NCI-H1436 (cell line): ENCODE measurements at regions not wholly inside any gene's neighbourhood (a gene's known extent, or its start where the extent isn't known, plus 50 kb on each side); places are given as distances from the start of the nearest gene placed in this dataset.

Experiments
- DNase-seq: peaks from one replicate; lab custom pipeline; 2025; lab: John Stamatoyannopoulos, UW

DNA sequence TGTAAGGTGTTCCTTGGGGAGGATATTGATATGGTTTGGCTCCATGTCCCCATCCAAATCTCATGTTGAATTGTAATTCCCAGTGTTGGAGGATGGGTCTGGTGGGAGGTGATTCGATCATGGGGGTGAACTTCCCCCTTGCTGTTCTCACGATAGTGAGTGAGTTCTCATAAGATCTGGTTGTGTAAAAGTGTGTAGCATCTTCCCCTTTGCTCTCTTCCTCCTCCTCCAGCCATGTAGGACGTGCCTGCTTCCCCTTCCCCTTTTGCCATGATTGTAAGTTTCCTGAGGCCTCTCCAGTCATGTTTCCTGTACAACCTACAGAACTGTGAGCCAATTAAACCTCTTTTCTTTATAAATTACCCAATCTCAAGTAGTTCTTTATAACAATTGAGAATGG, 458.7 kb downstream of the LPIN1 start:
- no peak for DNase-seq

DNA sequence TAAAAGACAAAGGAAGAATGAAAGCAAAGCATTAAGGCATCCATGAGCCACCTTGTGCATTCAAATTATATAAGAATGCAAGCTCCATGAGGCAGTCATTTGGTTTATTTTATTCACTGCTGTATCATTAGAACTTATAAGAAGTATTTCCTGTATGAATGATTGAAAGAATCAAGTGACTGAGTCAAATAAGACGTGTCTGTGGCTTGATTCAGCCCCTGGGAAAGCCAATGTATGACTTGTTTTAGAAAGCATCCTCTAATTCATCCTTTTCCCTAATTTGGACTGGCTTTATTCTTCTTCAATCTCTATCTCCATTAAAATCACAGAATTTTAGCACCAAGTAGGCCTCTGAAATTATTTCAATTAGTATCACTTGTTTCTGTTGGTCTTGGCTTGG, 461.1 kb downstream of the LPIN1 start:
- no peak for DNase-seq

DNA sequence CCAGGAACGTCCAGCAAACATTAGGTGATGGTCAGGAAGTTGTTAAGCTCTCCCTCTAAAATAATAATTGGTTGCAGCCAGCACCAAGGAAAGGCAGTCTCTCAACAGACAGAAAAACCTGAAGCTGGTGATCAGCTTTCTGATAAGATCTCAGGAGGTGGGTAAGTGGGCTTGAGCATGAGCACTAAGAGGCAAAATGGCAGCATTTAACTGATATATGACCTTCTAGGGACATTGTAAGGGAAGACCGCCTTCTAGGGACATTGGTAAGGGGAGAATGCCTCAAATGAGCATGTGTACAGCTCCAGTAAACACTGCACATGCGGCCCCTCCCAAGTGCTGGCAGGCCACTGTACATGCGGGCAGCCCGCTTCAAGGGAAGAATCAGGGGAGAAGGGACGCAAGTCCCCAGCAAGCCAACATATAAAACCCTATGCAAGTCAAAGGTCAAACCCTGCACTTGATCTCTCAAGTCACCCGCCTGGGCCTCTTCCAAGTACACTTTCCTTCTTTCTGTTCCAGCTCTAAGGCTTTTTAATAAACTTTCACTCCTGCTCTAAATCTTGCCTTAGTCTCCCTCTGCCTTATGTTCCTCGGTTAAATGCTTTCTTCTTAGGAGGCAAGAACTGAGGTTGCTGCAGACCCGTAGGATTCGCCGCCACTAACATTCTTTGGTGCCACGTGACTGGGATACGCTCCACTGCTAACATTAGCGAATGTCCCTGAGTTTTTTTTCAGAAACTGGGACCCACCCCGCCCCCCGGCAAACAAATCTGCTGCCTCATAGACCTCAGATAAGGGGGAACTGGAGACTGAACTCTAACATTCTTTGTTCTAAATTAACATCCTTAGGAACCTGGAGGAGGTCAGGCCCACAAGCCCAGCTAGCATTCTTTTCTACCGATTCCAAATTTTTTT, 463.8 kb downstream of the LPIN1 start:
- DNase-seq = no peak

DNA sequence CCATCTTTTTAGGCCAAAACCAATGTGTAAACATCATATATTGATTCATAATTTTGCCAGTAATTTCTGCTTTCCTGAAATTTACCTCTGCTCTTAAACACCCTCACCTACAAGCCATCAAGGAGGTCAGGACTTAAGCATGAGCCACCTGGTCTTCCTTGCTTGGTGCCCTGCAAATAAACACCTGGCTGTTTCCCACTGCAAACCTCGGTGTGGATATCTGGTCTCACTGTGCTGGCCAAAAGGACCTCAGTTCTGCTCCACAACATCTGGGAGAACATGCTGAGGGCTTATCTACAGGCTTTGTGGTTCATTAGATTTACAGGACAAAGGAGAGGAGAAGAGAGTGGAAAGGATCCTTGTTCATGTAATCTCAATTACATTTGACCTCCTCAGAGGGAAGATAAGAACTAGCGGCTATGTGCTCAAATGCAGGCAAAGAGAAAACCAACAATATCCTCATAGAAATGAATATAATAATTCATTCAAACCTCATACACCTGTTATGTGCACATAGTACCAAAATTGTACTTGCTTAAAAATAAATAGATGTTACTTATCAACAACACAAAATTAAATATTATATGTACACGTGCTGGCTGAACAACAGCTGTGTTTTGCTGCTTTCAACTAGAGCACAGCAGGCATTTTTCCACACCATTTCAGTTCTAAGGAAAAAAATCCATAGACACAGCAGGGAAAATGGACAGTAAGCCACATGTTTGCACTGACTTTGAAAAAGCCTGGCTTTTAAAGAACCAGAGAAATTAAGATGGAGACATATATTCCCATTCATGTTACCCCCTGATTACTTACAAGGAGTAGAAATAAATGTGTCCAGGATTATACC, 465.1 kb downstream of the LPIN1 start:
- DNase-seq = no peak

DNA sequence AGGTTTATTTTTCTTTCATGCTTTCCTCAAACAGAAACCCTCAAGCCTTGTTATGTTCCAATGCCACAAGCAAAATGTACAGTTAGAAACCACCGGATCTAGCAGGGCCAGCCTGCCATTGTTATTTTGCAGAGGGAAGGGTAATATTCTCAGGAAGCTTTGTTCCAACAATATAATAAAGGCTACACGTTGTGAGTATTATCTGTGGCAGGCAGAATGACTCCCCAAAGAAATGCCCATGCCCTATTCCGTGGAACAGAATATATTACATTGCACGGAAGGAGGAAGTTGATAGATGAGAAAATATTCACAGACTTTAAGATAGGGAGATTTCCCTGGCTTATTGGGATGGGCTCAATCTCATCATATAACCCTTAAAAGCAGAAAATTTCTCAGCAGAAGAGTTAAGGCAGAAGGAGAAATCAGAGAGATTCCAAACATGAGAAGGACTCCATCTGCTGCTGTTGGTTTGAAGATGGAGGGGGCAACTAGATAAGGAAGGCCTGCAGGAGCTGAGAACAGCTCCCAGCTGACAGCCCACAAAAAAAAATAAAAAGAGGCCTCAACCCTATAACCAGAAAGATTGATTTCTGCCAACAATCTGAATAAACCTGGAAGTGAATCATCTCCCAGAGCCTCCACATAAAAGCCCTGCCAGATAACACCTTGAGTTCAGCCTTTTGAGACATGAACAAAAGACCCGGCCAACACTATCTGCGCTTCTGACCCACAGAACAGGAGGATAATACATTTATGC, 466.6 kb downstream of the LPIN1 start:
- no peak for DNase-seq

DNA sequence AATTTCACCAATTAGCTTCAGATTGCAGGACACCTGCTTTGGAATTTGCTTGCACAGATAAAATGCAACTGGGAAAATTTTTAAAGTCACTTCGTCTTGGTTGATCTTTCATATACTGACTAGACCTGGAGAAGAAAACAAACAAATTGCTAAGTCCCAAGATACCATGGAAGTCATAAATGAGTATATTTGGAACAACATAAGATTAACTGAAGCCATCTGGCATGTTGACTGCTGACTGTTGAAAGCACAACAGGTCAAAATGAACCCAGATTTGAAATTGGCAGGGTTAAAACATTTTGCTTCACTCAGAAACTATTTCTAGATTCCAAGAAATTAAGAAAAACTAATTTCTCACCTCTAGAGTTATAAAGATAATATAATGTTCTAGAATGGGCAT, 470.7 kb downstream of the LPIN1 start:
- DNase-seq = no peak

DNA sequence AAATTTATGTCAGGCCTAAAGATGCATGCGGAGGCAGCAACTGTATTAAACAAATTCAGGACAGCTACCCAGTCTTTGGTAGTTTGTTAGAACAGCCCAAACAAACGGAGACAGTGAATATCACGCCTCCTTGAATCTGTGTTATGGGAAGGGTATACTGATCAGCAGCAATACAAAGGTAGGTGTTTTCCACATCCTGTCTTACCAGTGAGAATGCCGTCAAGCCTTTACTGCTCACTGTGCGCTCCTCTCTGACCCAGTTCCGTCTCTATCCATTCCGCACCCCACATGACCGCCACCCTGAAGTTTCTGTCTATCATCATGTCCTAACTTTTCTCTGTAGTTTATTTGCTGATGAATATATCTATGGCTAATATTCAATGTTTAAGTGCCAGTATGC, 473.3 kb downstream of the LPIN1 start:
- DNase-seq = no peak

DNA sequence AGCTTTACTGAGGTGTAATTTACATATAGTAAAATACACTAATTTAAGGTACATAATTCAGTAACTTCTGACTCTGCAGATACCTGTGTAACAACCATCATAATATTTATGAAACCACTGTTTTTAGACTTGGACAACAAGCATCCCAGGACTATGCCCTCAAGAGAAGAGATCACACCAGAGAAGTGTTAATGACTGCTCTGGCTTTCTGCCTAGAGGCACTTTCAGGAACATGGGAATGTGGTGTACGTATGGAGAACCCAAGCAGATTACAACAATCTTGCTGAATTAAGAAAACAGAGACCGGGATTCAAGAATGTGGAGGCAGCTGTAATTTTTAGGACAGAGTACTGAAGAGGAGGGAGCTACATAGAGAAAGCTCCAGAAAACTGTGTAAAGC, 475.2 kb downstream of the LPIN1 start:
- DNase-seq = no peak

DNA sequence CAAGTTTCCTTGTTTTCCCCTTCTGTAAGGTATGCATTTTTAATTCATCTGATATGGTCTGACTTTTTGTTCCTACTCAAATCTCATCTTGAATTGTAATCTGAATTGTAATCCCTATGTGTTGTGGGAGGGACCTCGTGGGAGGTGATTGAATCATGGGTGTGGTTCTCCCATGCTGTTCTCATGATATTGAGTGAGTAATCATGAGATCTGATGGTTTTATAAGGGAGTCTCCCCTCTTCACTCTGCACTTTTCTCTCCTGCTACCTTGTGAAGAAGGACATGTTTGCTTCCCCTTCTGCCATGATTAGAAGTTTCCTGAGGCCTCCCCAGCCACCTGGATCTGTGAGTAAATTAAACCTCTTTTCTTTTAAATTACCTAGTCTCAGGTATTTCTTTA, 476.1 kb downstream of the LPIN1 start:
- no peak for DNase-seq

DNA sequence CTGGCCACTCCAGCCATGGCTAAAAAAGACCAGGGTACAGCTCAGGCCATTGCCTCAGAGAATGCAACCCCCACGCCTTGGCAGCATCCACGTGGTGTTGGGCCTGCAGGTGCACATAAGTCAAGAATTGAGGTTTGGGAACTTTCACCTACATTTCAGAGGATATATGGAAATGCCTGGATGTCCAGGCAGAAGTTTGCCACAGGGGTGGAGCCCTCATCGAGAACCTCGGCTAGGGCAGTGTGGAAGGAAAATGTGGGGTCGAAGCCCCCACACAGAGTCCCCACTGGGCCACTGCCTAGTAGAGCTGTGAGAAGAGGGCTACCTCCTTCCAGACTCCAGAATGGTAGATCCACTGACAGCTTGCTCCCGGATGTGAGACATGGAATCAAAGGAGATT, 477.3 kb downstream of the LPIN1 start:
- no peak for DNase-seq

DNA sequence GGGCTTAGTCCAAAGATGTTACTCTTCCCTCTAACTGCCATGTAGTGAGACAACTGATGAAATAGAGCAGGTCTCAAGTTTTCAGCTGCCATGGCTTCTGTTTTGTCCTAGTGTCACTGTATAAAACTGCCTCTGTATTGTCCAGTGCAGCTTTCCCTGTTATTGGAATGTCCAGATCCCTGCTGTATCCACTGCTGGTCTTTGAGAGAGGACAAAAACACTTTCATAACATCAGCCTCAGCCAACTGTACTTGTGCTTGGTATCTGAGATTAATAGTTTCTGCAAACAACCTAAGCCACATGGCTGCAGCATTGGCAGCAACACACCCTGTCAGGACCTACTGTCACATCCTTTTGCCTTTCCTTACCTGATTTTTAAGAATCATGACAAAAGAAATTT, 480.2 kb downstream of the LPIN1 start:
- no peak for DNase-seq

DNA sequence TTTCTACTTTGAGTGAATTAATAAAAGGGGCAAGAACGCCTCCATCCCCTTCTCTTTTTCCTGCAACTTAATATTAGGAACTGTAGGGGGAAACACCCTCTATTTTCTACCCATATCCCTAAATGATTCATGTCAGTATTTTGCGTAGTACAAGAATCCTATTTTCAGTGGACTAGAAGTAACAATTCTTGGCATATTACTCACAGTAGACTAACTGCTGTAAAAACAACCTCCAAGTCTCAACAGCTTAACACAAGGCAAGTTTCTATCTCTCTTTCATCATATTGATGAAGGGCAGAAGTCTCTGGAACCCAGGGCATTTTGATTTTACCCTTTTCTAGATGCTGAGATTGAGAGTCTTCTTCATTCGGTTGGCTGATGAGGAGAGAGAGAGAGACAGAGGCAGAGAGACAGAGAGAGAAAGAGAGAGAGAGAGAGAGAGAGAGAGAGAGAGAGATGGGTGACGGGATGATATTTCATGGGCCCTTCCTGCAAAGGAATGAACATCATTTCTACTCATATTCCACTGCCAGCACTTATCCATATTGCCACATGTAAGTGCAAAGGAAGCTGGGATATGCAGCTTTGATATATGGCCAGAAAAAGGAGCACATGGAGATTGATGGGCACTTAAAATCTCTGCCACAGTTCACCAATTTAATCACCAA, 481.6 kb downstream of the LPIN1 start:
- no peak for DNase-seq

DNA sequence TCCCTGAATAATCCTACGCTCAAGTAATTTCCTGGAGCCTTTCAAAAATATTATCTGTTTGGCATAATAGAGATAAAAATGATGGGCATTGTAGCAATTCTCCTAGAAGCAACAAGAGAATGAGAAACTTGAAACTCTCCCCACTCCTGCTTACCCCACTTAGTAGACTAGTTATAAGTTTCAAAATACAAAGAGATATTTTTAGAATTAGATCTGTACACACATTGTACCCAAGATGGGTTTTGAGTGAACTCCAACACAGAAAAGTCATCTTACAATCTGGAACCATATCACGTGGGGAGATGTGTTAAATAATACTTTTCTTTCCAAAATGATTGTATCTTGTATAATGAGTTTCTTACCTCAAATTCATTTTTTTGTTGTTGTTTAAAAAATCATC, 484.9 kb downstream of the LPIN1 start:
- no peak for DNase-seq

DNA sequence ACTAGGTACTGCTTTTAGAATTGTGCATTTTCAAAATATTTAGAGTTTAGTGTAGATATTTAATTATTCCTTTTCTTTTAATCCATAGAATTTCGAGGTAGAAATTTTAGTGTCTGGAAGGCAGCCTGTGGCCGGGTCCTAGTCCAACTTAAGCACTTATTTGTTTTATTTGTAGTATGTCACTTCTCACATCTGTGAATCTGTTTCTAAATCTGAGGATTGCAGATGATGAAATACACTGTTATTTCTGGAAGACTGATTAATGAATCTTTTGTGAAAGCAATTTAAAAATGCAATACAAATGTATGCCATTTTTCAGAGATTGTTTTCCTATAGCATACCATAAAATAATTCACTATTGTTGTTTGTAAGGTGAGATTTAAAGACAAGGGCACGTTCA, 483.9 kb upstream of the TRIB2 start:
- DNase-seq = no peak

DNA sequence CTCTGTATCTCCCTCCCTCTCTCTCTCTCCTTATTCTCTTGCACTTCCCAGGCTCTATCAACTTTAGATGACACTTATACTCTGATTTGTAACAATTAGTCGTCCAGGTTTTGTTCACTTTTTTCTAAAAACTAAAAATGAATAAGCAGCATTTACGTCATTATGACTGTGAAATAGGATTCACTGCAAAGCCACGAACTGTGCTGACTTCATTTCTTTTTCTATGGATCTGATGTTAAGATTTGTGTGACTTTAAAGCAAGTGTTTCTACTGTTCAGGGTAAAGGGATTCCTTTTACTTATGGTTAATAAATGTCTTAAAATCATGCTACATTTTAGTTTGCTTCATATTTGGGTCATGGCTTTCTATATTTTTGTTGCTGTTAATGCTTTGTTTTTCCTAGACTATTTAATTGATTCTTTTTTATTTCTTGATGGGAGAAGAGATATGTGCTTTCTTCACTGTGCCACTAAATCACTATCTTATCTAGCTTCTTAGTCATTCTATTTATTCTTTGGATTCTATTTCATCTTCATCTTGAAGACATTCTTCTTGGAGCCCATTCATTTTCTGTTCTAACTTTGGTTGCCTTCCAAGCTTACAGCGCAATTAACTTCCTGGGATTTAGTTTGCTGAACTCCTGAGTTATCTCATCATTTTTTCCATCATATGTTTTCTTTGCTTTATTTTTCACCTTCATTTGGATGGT, 480.4 kb upstream of the TRIB2 start:
- DNase-seq = no peak

DNA sequence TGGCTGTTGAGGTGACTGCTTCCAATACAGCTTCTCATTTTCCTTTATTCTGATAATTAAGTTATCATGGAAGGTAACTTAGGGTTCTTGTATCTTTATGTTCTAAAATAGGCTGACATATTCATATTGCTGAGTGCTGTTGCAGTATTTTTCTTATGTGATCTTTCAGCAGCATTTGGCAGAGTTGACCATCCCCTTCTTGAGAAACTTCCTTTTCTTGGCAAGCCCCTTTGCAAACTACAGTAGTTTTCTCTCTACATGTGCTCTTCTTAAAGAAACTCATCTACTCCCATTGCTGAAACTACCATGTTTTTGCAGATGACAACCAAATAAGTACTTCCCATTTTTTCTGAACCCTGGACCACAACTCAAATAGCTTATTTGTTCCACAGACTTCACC, 476.5 kb upstream of the TRIB2 start:
- DNase-seq = no peak

DNA sequence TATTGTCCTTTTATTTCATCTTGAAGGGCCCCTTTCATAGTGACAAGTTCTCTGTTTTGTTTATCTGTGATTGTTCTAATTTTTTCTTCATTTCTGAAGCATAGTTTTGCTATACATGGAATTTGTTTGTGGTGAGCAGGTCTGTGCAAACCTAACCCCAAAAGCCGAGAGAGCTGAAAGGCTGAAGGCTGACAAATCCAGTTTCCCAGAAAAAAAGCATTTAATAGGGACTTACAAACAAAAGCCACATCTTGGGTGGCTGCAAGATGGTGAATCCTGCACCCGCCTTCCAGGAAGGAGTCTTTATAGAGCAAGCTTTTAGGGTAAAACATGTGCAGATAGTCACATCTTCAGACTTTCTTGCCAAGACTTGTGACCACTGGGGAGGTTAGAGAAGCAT, 473.4 kb upstream of the TRIB2 start:
- DNase-seq = no peak

DNA sequence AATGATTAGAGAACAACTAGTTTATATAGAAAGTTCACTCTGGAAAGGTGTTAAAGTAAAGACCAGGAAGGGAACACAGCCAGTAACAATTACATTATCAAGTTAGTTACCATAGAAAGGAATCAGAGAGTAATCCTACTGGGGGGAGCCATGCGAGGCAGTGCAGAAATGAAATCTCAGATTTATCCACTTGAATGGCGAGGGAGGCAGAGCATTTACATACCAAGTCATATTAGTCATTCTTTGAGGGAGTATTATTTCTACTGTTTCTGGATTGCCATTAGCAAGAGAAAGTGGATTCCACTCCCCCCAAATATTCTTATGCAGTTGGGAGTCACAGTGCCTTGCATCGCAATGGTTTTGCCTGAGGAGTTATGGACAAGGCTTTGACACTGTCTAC, 472.7 kb upstream of the TRIB2 start:
- no peak for DNase-seq

DNA sequence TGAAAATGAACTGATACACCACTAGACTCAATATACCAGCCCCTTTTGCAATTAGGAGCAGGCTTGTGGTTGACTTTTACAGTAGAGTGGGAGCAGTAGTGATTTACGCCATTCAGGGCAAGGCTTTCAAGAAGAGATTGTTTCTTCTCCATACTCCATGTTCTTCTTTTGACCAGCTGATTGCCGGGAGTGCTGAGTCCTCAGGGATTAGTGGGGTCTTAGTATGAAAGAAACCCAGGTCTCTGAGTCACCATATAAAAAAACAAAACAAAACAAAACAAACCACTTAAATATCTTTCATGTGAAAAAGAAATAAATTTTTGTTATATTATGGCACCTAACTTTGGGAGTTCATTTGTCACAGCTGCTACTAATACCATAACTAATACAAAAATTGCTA, 465.6 kb upstream of the TRIB2 start:
- DNase-seq = no peak

DNA sequence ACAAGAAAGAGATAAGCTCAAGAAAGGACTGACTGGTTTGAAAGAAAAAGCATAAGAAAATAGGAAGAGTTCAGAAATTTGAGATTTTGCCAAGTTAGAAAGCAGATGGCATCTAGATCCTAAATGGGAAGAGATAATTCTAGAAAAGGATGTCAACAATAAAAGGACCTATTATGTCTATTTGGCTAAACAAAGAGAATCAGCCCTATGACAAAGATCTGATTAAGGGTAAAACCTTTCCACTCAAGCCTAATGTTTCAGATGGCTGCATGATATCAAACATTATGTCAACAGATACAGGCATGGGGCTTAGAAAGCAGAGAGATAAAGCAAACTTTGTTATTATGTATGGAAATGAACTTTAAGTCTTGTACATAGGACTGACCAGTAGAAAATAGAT, 465.0 kb upstream of the TRIB2 start:
- DNase-seq = no peak

DNA sequence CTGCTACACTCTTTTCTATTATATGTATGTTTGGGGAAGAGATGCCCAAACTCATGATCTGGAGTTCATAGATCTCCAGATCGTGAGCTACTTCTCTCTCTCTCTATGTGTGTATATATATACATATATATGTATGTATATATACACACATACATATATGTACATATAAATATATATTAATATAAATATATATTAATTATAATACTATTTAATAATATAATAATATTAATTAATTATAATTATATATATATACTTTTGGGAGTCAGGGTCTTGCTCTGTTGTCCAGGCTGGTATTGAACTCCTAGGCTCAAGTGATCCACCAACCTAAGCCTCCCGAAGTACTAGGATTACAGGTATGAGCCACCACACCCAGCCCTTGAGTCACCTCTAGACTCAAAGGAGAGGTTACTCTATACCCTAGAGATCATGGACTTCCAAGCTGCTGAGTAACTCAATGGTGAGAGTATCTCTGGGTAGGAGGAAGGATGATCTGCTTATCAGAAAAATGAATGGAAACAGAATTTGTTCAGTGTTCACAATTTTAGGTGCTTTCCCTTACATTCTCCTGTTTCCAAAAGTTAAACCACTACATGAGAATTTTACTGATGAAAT, 463.5 kb upstream of the TRIB2 start:
- DNase-seq = no peak
